Liver (tissue), 8 donors: ENCODE measurements at regions not wholly inside any gene's neighbourhood (a gene's known extent, or its start where the extent isn't known, plus 50 kb on each side); places are given as distances from the start of the nearest gene placed in this dataset.

ENCODE experiments used
- DNase-seq: peaks from one replicate; pipeline ENCODE4 v3.0.0-alpha.2; 2017; ENCODE audit warnings: low spot score
- H3K27ac ChIP-seq, 2 donors: one replicate each; pipeline ENCODE4 v1.7.0; 2013; ENCODE audit warnings: inconsistent platforms in 2 of 2, low read length in 2 of 2, control low read depth in 1 of 2, low read depth in 1 of 2, mild to moderate bottlenecking in 1 of 2
- H3K27me3 ChIP-seq, 4 donors: one replicate each; pipeline versions ENCODE4 v1.6.1 to v1.7.0; 2013; ENCODE audit warnings: low read length in 3 of 4, inconsistent platforms in 1 of 4, mild to moderate bottlenecking in 1 of 4, moderate library complexity in 1 of 4; ENCODE audit not compliant: control insufficient read depth in 4 of 4, insufficient read depth in 4 of 4
- H3K36me3 ChIP-seq, 4 donors: one replicate each; pipeline versions ENCODE4 v1.6.1 to v1.7.0; 2013; ENCODE audit warnings: low read length in 3 of 4, mild to moderate bottlenecking in 3 of 4, low read depth in 1 of 4, moderate library complexity in 1 of 4; ENCODE audit not compliant: control insufficient read depth in 4 of 4, insufficient read depth in 3 of 4
- H3K4me1 ChIP-seq, 4 donors: one replicate each; pipeline versions ENCODE4 v1.6.1 to v1.7.0; 2013; ENCODE audit warnings: low read length in 3 of 4, mild to moderate bottlenecking in 3 of 4, moderate library complexity in 1 of 4; ENCODE audit not compliant: control insufficient read depth in 4 of 4, insufficient read depth in 4 of 4
- H3K4me3 ChIP-seq, 3 donors: one replicate each; pipeline versions ENCODE4 v1.6.1 to v1.7.0; 2013; ENCODE audit warnings: low read length in 3 of 3, control low read depth in 1 of 3, low read depth in 1 of 3, mild to moderate bottlenecking in 1 of 3
- H3K9ac ChIP-seq, 2 donors: one replicate each; pipeline ENCODE4 v1.7.0; 2013; ENCODE audit warnings: low read length in 2 of 2, mild to moderate bottlenecking in 2 of 2, moderate library complexity in 2 of 2, control low read depth in 1 of 2, low read depth in 1 of 2
- H3K9me3 ChIP-seq, 4 donors: one replicate each; pipeline versions ENCODE4 v1.6.1 to v1.7.0; 2013; ENCODE audit warnings: low read length in 3 of 4; ENCODE audit not compliant: control insufficient read depth in 4 of 4
- EGR1 ChIP-seq, 2 donors: IDR thresholded peaks; 2 replicates each; pipeline ENCODE4 v1.6.1; 2016 to 2018; ENCODE audit warnings: antibody characterized with exemption in 2 of 2, low read depth in 2 of 2
- FOXA1 ChIP-seq: IDR thresholded peaks from 2 replicates; pipeline ENCODE4 v1.6.1; 2016; ENCODE audit warnings: antibody characterized with exemption
- FOXA2 ChIP-seq: IDR thresholded peaks from 2 replicates; pipeline ENCODE4 v1.6.1; 2016; ENCODE audit warnings: antibody characterized with exemption
- GABPA ChIP-seq, 2 donors: IDR thresholded peaks in 1 of 2; conservative IDR thresholded peaks in 1 of 2; 2 replicates each; pipeline ENCODE4 v1.6.1; 2016; ENCODE audit warnings: antibody characterized with exemption in 2 of 2, mild to moderate bottlenecking in 1 of 2, moderate library complexity in 1 of 2
- HNF4A ChIP-seq, 2 donors: conservative IDR thresholded peaks; 2 replicates each; pipeline ENCODE4 v1.6.1; 2016; ENCODE audit warnings: antibody characterized with exemption in 2 of 2, mild to moderate bottlenecking in 2 of 2
- HNF4G ChIP-seq: IDR thresholded peaks from 2 replicates; pipeline ENCODE4 v1.6.1; 2016; ENCODE audit warnings: antibody characterized with exemption
- JUND ChIP-seq, 2 donors: IDR thresholded peaks; 2 replicates each; pipeline ENCODE4 v1.6.1; 2016; ENCODE audit warnings: antibody characterized with exemption in 2 of 2
- NR2F2 ChIP-seq: IDR thresholded peaks from 2 replicates; pipeline ENCODE4 v1.6.1; 2016; ENCODE audit warnings: antibody characterized with exemption
- RAD21 ChIP-seq, 2 donors: IDR thresholded peaks; 2 replicates each; pipeline ENCODE4 v1.6.1; 2016; ENCODE audit warnings: antibody characterized with exemption in 2 of 2, mild to moderate bottlenecking in 2 of 2
- RXRA ChIP-seq, 2 donors: IDR thresholded peaks; 2 replicates each; pipeline ENCODE4 v1.6.1; 2017 to 2018; ENCODE audit warnings: antibody characterized with exemption in 2 of 2, mild to moderate bottlenecking in 1 of 2
- SP1 ChIP-seq: IDR thresholded peaks from 2 replicates; pipeline ENCODE4 v1.6.1; 2018; ENCODE audit warnings: antibody characterized with exemption, mild to moderate bottlenecking
- TAF1 ChIP-seq: conservative IDR thresholded peaks from 2 replicates; pipeline ENCODE4 v1.6.1; 2016; ENCODE audit warnings: antibody characterized with exemption, mild to moderate bottlenecking
- YY1 ChIP-seq: IDR thresholded peaks from 2 replicates; pipeline ENCODE4 v1.6.1; 2016; ENCODE audit warnings: antibody characterized with exemption, mild to moderate bottlenecking
- WGBS: extraction: QIAGEN DNeasy Blood & Tissue Kit; methylation state at CpG from one replicate; pipeline ENCODE4 v1.1.7; 2013; 5-methylcytosine and 5-hydroxymethylcytosine counted together
- TF ChIP-seq, protein P1 (sequence below): IDR thresholded peaks from 2 replicates; pipeline ENCODE4 v1.6.1; 2016; ENCODE audit warnings: antibody characterized with exemption, mild to moderate bottlenecking
- TF ChIP-seq, protein P2 (sequence below): IDR thresholded peaks from 2 replicates; pipeline ENCODE4 v1.6.1; 2016; ENCODE audit warnings: antibody characterized with exemption
- TF ChIP-seq, protein P3 (sequence below): IDR thresholded peaks from 2 replicates; pipeline ENCODE4 v1.6.1; 2016; ENCODE audit warnings: antibody characterized with exemption
- TF ChIP-seq, protein P4 (sequence below): fragments of 150-350 bp; IDR thresholded peaks from 2 replicates; pipeline ENCODE4 v1.5.1; 2017; ENCODE audit warnings: improper control_type of control experiment, low read depth, low read length; ENCODE audit not compliant: missing input control
- TF ChIP-seq, protein P5 (sequence below): IDR thresholded peaks from 2 replicates; pipeline ENCODE4 v1.6.1; 2016; ENCODE audit warnings: antibody characterized with exemption
- donor health status: healthy.
- donor health status: healthy.
- donor health status: healthy.
- donor health status: healthy.
- donor health status: healthy.

DNA sequence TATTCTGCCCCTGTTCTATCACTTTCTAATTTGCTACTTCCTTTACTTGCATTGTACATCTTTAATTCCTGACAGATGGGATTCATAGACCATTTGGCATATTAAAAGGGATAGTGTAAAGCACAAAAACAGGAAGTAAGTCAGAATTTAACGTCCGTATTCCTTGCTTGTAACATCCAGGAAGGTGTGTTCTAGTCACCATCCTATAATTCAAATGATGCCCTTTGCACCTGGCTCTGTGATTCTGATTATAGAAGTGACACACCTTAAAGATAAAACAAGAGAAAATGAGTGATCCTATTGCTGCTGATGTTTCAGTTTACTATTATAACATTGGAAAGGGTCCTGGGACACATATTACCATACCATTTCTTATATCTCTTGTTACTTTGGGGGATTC, 238.7 kb upstream of the NR3C2 start:
- Histone ChIP-seq H3K9ac (no peak overlapping the region), H3K9me3 (no peaks in the 10 kb centered on the region), H3K4me3 (no peak overlapping the region), H3K36me3 (no peaks in the 10 kb centered on the region), H3K4me1 (no peaks in the 10 kb centered on the region), H3K27ac (no peak overlapping the region), H3K27me3 (no peaks in the 10 kb centered on the region)
- DNase-seq = no peak
- TF ChIP-seq, protein P1, sequence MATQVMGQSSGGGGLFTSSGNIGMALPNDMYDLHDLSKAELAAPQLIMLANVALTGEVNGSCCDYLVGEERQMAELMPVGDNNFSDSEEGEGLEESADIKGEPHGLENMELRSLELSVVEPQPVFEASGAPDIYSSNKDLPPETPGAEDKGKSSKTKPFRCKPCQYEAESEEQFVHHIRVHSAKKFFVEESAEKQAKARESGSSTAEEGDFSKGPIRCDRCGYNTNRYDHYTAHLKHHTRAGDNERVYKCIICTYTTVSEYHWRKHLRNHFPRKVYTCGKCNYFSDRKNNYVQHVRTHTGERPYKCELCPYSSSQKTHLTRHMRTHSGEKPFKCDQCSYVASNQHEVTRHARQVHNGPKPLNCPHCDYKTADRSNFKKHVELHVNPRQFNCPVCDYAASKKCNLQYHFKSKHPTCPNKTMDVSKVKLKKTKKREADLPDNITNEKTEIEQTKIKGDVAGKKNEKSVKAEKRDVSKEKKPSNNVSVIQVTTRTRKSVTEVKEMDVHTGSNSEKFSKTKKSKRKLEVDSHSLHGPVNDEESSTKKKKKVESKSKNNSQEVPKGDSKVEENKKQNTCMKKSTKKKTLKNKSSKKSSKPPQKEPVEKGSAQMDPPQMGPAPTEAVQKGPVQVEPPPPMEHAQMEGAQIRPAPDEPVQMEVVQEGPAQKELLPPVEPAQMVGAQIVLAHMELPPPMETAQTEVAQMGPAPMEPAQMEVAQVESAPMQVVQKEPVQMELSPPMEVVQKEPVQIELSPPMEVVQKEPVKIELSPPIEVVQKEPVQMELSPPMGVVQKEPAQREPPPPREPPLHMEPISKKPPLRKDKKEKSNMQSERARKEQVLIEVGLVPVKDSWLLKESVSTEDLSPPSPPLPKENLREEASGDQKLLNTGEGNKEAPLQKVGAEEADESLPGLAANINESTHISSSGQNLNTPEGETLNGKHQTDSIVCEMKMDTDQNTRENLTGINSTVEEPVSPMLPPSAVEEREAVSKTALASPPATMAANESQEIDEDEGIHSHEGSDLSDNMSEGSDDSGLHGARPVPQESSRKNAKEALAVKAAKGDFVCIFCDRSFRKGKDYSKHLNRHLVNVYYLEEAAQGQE = no peak
- no peak for TF ChIP-seq FOXA2
- TF ChIP-seq NR2F2 = no peak
- TF ChIP-seq SP1 = no peak
- TF ChIP-seq YY1 = no peak
- no peak for TF ChIP-seq FOXA1
- TF ChIP-seq, protein P2, sequence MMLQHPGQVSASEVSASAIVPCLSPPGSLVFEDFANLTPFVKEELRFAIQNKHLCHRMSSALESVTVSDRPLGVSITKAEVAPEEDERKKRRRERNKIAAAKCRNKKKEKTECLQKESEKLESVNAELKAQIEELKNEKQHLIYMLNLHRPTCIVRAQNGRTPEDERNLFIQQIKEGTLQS = no peak
- TF ChIP-seq EGR1 (IDR thresholded peaks at IDR 0.05; ENCODE audit: low read depth in 2 of 2) = no peak
- TF ChIP-seq RAD21 (IDR thresholded peaks at IDR 0.05) = no peak
- TF ChIP-seq, protein P3, sequence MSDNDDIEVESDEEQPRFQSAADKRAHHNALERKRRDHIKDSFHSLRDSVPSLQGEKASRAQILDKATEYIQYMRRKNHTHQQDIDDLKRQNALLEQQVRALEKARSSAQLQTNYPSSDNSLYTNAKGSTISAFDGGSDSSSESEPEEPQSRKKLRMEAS = no peak
- TF ChIP-seq, protein P4, sequence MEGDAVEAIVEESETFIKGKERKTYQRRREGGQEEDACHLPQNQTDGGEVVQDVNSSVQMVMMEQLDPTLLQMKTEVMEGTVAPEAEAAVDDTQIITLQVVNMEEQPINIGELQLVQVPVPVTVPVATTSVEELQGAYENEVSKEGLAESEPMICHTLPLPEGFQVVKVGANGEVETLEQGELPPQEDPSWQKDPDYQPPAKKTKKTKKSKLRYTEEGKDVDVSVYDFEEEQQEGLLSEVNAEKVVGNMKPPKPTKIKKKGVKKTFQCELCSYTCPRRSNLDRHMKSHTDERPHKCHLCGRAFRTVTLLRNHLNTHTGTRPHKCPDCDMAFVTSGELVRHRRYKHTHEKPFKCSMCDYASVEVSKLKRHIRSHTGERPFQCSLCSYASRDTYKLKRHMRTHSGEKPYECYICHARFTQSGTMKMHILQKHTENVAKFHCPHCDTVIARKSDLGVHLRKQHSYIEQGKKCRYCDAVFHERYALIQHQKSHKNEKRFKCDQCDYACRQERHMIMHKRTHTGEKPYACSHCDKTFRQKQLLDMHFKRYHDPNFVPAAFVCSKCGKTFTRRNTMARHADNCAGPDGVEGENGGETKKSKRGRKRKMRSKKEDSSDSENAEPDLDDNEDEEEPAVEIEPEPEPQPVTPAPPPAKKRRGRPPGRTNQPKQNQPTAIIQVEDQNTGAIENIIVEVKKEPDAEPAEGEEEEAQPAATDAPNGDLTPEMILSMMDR = no peak
- TF ChIP-seq HNF4A (conservative IDR thresholded peaks at IDR 0.05) = no peak
- no peak for TF ChIP-seq TAF1
- TF ChIP-seq, protein P5, sequence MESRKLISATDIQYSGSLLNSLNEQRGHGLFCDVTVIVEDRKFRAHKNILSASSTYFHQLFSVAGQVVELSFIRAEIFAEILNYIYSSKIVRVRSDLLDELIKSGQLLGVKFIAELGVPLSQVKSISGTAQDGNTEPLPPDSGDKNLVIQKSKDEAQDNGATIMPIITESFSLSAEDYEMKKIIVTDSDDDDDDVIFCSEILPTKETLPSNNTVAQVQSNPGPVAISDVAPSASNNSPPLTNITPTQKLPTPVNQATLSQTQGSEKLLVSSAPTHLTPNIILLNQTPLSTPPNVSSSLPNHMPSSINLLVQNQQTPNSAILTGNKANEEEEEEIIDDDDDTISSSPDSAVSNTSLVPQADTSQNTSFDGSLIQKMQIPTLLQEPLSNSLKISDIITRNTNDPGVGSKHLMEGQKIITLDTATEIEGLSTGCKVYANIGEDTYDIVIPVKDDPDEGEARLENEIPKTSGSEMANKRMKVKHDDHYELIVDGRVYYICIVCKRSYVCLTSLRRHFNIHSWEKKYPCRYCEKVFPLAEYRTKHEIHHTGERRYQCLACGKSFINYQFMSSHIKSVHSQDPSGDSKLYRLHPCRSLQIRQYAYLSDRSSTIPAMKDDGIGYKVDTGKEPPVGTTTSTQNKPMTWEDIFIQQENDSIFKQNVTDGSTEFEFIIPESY = no peak
- TF ChIP-seq GABPA (IDR thresholded peaks at IDR 0.05 in 1 of 2, conservative IDR thresholded peaks at IDR 0.05 in 1 of 2) = no peak
- no peak for TF ChIP-seq JUND (IDR thresholded peaks at IDR 0.05)
- TF ChIP-seq RXRA (IDR thresholded peaks at IDR 0.05) = no peak
- TF ChIP-seq HNF4G = no peak
- WGBS = 74% methylated on average over 2 of the region's 2 CpGs

DNA sequence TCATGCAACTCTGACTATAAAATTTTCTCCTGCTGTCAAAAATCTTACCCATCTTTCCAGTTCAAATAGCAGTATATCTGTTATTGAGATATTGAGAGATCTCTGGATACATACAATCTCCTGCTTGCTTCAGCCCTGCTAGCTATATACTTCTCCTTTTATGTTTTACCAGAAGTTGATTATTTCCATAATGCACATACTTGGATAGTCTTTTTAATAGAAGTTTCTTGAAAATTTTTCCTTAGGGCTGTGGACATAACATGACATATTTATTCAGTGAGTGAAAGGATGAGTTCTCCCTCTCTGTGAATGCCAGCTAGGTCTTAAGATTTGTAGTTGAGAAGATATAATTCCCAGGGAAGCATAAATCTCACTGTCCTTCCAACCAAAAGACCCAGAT, 234.1 kb upstream of the NR3C2 start:
- no peak overlapping the region for H3K27ac ChIP-seq
- no peaks in the 10 kb centered on the region for H3K36me3 ChIP-seq
- no peaks in the 10 kb centered on the region for H3K4me1 ChIP-seq
- no peak overlapping the region for H3K9ac ChIP-seq
- DNase-seq = no peak
- H3K9me3 ChIP-seq = no peaks in the 10 kb centered on the region
- H3K27me3 ChIP-seq = no peaks in the 10 kb centered on the region
- no peak overlapping the region for H3K4me3 ChIP-seq
- TF ChIP-seq RXRA (IDR thresholded peaks at IDR 0.05) (no peak), GABPA (IDR thresholded peaks at IDR 0.05 in 1 of 2, conservative IDR thresholded peaks at IDR 0.05 in 1 of 2) (no peak), SP1 (no peak), FOXA2 (no peak), YY1 (no peak), JUND (IDR thresholded peaks at IDR 0.05) (no peak), HNF4A (conservative IDR thresholded peaks at IDR 0.05) (no peak)
- TF ChIP-seq, protein P5 = no peak
- TF ChIP-seq, protein P1 = no peak
- TF ChIP-seq, protein P2 = no peak
